DND-41 (cell line): ENCODE measurements at regions not wholly inside any gene's neighbourhood (a gene's known extent, or its start where the extent isn't known, plus 50 kb on each side); places are given as distances from the start of the nearest gene placed in this dataset.

ENCODE experiments used
- ATAC-seq: fragments of 200-7000 bp; cut with Tn5 transposase; 3 replicates; pipeline ENCODE4 v1.9.1; 2021; ENCODE audit warnings: low read depth; ENCODE audit not compliant: insufficient read depth
- DNase-seq: peaks from one replicate; pipeline ENCODE4 v3.0.0-alpha.2; 2020
- H2AFZ ChIP-seq: 2 replicates; pipeline ENCODE4 v1.6.0; 2012; ENCODE audit warnings: low read depth, low read length
- H3K27ac ChIP-seq: 2 replicates; pipeline ENCODE4 v1.5.1; 2012; ENCODE audit warnings: low read length, inconsistent platforms
- H3K27me3 ChIP-seq: fragments of 200-600 bp; sonication (generic); 2 replicates; pipeline ENCODE4 v1.6.0; 2012; ENCODE audit warnings: low read length, mild to moderate bottlenecking, inconsistent platforms; ENCODE audit not compliant: insufficient read depth, poor library complexity
- H3K36me3 ChIP-seq: 2 replicates; pipeline ENCODE4 v1.5.1; 2012; ENCODE audit warnings: low read length, inconsistent platforms; ENCODE audit not compliant: insufficient read depth
- H3K4me1 ChIP-seq: 2 replicates; pipeline ENCODE4 v1.5.1; 2012; ENCODE audit warnings: mild to moderate bottlenecking, low read length; ENCODE audit not compliant: insufficient read depth
- H3K4me2 ChIP-seq: 2 replicates; pipeline ENCODE4 v1.6.0; 2012; ENCODE audit warnings: mild to moderate bottlenecking, moderate library complexity, low read length, inconsistent platforms; ENCODE audit not compliant: insufficient read depth
- H3K4me3 ChIP-seq, 2 experiments: fragments of 200-600 bp in 1 of 2; shearing (Covaris generic) in 1 of 2; 2 replicates each; pipeline ENCODE4 v1.5.1; 2012 to 2016; ENCODE audit warnings: inconsistent platforms in 2 of 2, low read length in 2 of 2, mild to moderate bottlenecking in 2 of 2, low read depth in 1 of 2, moderate library complexity in 1 of 2
- H3K79me2 ChIP-seq: 2 replicates; pipeline ENCODE4 v1.6.0; 2012; ENCODE audit warnings: low read length, inconsistent platforms; ENCODE audit not compliant: insufficient read depth
- H3K9ac ChIP-seq: 2 replicates; pipeline ENCODE4 v1.6.0; 2012; ENCODE audit warnings: low read depth, mild to moderate bottlenecking, inconsistent platforms, low read length, moderate library complexity
- H3K9me3 ChIP-seq: 2 replicates; pipeline ENCODE4 v1.5.1; 2012; ENCODE audit warnings: low read length, moderate library complexity, mild to moderate bottlenecking, inconsistent platforms; ENCODE audit not compliant: insufficient read depth, severe bottlenecking
- H4K20me1 ChIP-seq: 2 replicates; pipeline ENCODE4 v1.6.0; 2012; ENCODE audit warnings: low read length; ENCODE audit not compliant: insufficient read depth
- EZH2 ChIP-seq: IDR thresholded peaks from 3 replicates; pipeline ENCODE4 v1.6.1; 2012; ENCODE audit warnings: borderline replicate concordance, low read depth, mild to moderate bottlenecking, moderate library complexity, low read length, inconsistent platforms; ENCODE audit not compliant: severe bottlenecking
- TF ChIP-seq, protein P1 (sequence below): IDR thresholded peaks from 2 replicates; pipeline ENCODE4 v1.5.1; 2012; ENCODE audit warnings: borderline replicate concordance, low read length, moderate library complexity, mild to moderate bottlenecking; ENCODE audit not compliant: poor library complexity, severe bottlenecking; ENCODE audit errors: extremely low read depth

DNA sequence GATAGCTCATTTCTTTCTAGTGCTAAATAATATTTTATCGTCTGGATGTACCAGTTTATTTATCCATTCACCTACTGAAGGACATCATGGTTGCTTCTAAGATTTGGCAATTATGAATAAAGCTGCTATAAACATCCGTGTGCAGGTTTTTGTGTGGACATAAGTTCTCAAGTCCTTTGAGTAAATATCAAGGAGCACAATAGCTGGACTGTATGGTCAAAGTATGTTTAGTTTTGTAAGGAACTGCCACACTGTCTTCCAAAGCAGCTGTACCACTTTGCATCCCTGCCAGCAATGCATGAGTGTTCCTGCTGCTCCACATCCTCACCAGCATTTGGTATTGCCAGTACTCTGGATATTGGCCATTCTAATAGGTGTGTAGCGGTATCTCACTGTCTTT, 447.4 kb downstream of the MED13L start:
- Histone ChIP-seq H3K36me3 (no peaks in the 10 kb centered on the region), H2AFZ (no peak overlapping the region), H3K9ac (no peak overlapping the region), H3K4me2 (no peak overlapping the region), H3K9me3 (no peaks in the 10 kb centered on the region), H3K27ac (no peak overlapping the region), H3K27me3 (peaks cover 5% of the 10 kb centered on the region), H3K79me2 (no peaks in the 10 kb centered on the region), H3K4me3 (no peak overlapping the region), H3K4me1 (no peaks in the 10 kb centered on the region), H4K20me1 (no peaks in the 10 kb centered on the region)
- no peak for ATAC-seq
- DNase-seq = no peak
- TF ChIP-seq, protein P1, sequence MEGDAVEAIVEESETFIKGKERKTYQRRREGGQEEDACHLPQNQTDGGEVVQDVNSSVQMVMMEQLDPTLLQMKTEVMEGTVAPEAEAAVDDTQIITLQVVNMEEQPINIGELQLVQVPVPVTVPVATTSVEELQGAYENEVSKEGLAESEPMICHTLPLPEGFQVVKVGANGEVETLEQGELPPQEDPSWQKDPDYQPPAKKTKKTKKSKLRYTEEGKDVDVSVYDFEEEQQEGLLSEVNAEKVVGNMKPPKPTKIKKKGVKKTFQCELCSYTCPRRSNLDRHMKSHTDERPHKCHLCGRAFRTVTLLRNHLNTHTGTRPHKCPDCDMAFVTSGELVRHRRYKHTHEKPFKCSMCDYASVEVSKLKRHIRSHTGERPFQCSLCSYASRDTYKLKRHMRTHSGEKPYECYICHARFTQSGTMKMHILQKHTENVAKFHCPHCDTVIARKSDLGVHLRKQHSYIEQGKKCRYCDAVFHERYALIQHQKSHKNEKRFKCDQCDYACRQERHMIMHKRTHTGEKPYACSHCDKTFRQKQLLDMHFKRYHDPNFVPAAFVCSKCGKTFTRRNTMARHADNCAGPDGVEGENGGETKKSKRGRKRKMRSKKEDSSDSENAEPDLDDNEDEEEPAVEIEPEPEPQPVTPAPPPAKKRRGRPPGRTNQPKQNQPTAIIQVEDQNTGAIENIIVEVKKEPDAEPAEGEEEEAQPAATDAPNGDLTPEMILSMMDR = no peak
- TF ChIP-seq EZH2 = no peak

DNA sequence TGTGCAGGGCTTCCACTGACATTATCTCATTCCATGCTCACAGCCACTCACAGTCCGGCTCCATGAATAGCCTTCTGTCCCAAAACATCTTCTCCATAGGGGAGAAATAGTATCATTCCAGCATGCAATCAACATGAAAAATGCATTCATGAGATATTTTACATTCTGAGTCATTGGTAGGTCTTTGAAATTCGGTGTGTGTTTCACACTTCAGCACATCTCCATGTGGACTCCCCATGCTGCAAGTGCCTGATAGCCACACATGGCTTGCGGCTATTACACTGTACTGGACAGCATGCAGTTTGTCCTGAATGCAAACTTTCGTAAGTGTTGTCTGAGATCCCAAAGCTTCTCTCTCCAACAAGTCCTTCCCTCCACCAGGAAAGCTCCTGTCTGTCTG, 449.3 kb downstream of the MED13L start:
- H3K9me3 ChIP-seq = no peaks in the 10 kb centered on the region
- H3K27me3 ChIP-seq = peaks cover 5% of the 10 kb centered on the region
- H3K4me1 ChIP-seq = no peaks in the 10 kb centered on the region
- H2AFZ ChIP-seq = no peak overlapping the region
- no peak overlapping the region for H3K4me3 ChIP-seq
- no peaks in the 10 kb centered on the region for H4K20me1 ChIP-seq
- H3K36me3 ChIP-seq = no peaks in the 10 kb centered on the region
- H3K9ac ChIP-seq = no peak overlapping the region
- H3K27ac ChIP-seq = no peak overlapping the region
- DNase-seq (no peak), ATAC-seq (no peak)
- TF ChIP-seq, protein P1 = no peak
- no peak for TF ChIP-seq EZH2
- no peaks in the 10 kb centered on the region for H3K79me2 ChIP-seq
- H3K4me2 ChIP-seq = no peak overlapping the region

DNA sequence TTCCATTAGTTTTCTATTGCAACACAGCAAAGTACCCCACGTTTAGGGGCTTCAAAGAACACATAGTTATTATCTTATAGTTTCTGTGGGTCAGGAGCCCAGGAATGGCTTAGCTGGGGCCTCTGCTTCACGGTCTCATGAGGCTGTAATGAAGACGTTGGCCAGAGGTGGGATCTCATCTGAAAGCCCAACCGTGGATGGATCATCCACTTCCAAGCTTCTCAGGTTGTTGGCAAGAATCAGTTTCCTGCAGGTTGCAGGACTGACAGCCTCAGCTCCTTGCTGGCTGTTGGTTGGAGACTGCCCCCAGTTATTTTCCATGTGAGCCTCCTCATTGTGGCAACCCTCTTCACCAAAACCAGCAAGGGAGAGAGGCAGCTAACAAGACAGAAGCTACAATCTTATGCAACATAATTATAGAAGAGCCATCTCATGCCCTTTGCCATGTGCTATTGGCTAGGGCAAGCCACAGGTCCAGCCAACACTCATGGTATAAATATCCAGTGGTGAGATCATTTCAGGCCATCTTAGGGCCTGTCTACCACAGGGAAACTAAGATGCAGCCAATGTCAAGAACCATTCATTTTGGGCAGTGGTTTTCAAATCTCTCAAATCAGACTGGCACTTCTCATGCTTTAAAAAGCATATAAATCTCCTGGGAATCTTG, 452.4 kb downstream of the MED13L start:
- TF ChIP-seq, protein P1 = no peak
- no peak for TF ChIP-seq EZH2
- Histone ChIP-seq H3K4me3 (no peak overlapping the region), H2AFZ (no peak overlapping the region), H3K4me1 (no peaks in the 10 kb centered on the region), H3K27ac (no peak overlapping the region), H3K9me3 (no peaks in the 10 kb centered on the region), H3K9ac (no peak overlapping the region), H3K27me3 (peaks cover 11% of the 10 kb centered on the region), H3K79me2 (no peaks in the 10 kb centered on the region), H3K4me2 (no peak overlapping the region), H4K20me1 (no peaks in the 10 kb centered on the region), H3K36me3 (no peaks in the 10 kb centered on the region)
- DNase-seq (no peak), ATAC-seq (no peak)
